ENCODE measurements at regions not wholly inside any gene's neighbourhood (a gene's known extent, or its start where the extent isn't known, plus 50 kb on each side); places are given as distances from the start of the nearest gene placed in this dataset.

DNA sequence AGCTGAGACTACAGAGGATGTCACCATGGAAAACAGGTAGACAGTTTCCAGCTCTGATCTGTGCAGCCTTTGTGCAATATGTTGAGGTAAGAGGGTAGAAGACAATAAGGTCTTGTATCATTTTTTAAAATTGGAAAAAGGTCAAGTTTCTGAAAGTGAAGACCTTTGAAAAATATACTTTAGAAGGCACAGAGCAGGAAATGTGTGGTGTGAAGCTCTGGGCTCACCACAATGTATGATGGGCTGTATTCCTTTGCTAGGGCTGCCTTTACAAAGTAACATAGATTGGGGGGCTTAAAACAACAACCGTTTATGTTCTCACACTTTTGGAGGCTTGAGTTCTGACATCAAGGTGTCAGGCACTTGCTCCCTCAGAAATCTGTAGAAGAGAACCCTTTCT, 514.3 kb upstream of the JARID2 start:
- peaks cover 19% of the 10 kb centered on the region for H3K4me1 Mint-ChIP-seq (ENCODE audit: low read depth, unreplicated experiment)
- TF ChIP-seq, protein P1, sequence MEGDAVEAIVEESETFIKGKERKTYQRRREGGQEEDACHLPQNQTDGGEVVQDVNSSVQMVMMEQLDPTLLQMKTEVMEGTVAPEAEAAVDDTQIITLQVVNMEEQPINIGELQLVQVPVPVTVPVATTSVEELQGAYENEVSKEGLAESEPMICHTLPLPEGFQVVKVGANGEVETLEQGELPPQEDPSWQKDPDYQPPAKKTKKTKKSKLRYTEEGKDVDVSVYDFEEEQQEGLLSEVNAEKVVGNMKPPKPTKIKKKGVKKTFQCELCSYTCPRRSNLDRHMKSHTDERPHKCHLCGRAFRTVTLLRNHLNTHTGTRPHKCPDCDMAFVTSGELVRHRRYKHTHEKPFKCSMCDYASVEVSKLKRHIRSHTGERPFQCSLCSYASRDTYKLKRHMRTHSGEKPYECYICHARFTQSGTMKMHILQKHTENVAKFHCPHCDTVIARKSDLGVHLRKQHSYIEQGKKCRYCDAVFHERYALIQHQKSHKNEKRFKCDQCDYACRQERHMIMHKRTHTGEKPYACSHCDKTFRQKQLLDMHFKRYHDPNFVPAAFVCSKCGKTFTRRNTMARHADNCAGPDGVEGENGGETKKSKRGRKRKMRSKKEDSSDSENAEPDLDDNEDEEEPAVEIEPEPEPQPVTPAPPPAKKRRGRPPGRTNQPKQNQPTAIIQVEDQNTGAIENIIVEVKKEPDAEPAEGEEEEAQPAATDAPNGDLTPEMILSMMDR (IDR thresholded peaks at IDR 0.05; ENCODE audit: insufficient read depth in 1 of 2, low read depth in 1 of 2, low read length in 1 of 2, severe bottlenecking in 1 of 2, unreplicated experiment in 1 of 2) = no peak
- no peaks in the 10 kb centered on the region for H3K9me3 Mint-ChIP-seq (ENCODE audit: unreplicated experiment)
- DNase-seq = no peak
- Histone ChIP-seq H3K4me1 (peaks cover 33% of the 10 kb centered on the region), H3K27me3 (replicated peaks; ENCODE audit: control insufficient read depth, insufficient read depth, low read length) (no peaks in the 10 kb centered on the region), H3K4me3 (ENCODE audit: low read depth, low read length) (no peak overlapping the region), H3K9me3 (no peaks in the 10 kb centered on the region), H3K36me3 (ENCODE audit: control insufficient read depth, insufficient read depth, low read length) (no peaks in the 10 kb centered on the region)
- intact Hi-C loops (cut with micrococcal nuclease; ENCODE audit: unreplicated experiment) = loop anchor here (1.0 kb wide), 1 partner anchor 10 kb away; no protein-coding TSS in a partner anchor
- H3K4me3 Mint-ChIP-seq (ENCODE audit: unreplicated experiment) = no peak overlapping the region
- CTCF ChIA-PET = no interaction called here
- POLR2A ChIA-PET = no interaction called here
- H3K36me3 Mint-ChIP-seq (ENCODE audit: insufficient read depth, unreplicated experiment) = no peaks in the 10 kb centered on the region
- H3K27ac Mint-ChIP-seq (ENCODE audit: unreplicated experiment) = peak overlapping the region; percentile 85
- no peaks in the 10 kb centered on the region for H3K27me3 Mint-ChIP-seq (ENCODE audit: insufficient read depth, unreplicated experiment)
- BruUV-seq (replicated peaks) = no TSS peak

DNA sequence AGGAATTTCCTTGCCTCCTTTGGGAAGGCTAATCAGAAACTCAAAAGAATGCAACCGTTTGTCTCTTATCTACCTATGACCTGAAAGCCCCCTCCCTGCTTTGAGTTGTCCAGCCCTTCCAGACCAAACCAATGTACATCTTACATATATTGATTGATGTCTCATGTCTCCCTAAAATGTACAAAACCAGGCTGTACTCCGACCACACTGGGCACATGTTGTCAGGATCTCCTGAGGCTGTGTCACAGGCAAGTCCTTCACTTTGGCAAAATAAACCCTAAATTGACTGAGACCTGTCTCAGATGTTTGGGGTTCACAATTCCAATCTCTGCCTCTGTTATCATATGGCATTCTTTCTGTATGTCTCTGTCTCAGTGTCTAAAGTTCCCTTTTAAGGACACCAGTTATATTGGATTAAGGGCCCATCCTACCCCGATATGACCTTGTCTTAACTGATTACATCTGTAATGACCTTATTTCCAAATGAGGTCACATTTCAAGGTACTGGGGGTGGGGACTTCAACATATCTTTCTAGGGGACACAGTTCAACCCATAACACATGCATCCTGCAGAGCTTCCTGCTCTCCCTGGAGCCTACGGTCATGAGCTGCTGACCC, 513.5 kb upstream of the JARID2 start:
- Histone ChIP-seq H3K36me3 (ENCODE audit: control insufficient read depth, insufficient read depth, low read length) (no peaks in the 10 kb centered on the region), H3K4me1 (peaks cover 33% of the 10 kb centered on the region), H3K4me3 (ENCODE audit: low read depth, low read length) (no peak overlapping the region), H3K9me3 (no peaks in the 10 kb centered on the region), H3K27me3 (replicated peaks; ENCODE audit: control insufficient read depth, insufficient read depth, low read length) (no peaks in the 10 kb centered on the region)
- Mint-ChIP-seq H3K4me3 (ENCODE audit: unreplicated experiment) (peak overlapping the region; percentile 41), H3K4me1 (ENCODE audit: low read depth, unreplicated experiment) (peaks cover 19% of the 10 kb centered on the region), H3K27ac (ENCODE audit: unreplicated experiment) (peak overlapping the region; percentile 85), H3K36me3 (ENCODE audit: insufficient read depth, unreplicated experiment) (no peaks in the 10 kb centered on the region), H3K27me3 (ENCODE audit: insufficient read depth, unreplicated experiment) (no peaks in the 10 kb centered on the region), H3K9me3 (ENCODE audit: unreplicated experiment) (no peaks in the 10 kb centered on the region)
- DNase-seq = peak; percentile 23 to 60
- POLR2A ChIA-PET = interaction anchor here (0.5 kb wide), 1 partner anchor 11 kb away, joined by 9 read pairs; no protein-coding TSS in a partner anchor
- no TSS peak for BruUV-seq (replicated peaks)
- intact Hi-C loops (cut with micrococcal nuclease; ENCODE audit: unreplicated experiment) = loop anchor here (1.0 kb wide), 1 partner anchor 11 kb away; no protein-coding TSS in a partner anchor
- TF ChIP-seq, protein P1 (IDR thresholded peaks at IDR 0.05; ENCODE audit: insufficient read depth in 1 of 2, low read depth in 1 of 2, low read length in 1 of 2, severe bottlenecking in 1 of 2, unreplicated experiment in 1 of 2) = no peak
- CTCF ChIA-PET = no interaction called here

DNA sequence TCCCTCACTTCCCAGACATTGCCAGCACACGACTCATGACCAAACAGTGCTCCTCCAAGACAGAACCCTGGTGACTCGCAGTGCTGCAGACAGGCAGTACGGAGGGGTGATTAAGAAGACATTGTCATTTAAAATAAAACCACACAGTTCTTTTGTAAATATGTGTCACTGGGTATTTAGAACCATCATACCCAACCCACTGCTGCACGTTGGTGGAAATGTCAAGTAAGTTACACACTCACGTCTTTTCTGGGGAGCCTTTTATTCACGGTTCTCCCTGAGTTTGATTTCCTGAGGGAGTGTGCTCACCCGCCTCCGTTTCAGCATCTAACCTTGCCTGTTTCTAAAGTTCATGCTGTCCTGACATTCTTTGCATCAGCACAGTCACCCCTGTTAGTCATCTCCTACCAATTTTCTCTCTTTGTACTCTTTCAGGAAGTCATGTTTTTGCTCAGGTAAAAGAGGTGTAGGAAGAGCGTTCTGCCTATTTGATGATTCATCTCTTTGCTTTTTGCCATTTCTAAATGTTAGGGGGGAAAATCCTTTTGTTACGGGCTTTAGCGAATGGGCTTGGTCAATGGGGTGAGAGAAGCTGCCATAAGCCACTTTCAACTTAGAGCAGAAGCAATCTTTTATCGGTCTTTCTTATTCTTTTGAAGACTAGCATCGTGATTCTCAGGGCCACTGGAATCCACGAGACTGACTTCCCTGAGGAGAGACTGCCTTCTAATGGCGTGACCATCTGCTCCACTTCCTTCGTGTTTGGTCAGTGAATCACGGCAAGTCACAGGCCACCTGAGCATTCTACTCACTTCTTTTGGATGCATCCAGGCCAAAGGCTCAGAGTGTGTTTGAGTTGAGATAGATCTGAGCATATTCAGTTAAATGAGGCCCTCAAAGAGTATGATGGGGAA, 512.8 kb upstream of the JARID2 start:
- BruUV-seq (replicated peaks) = no TSS peak
- TF ChIP-seq, protein P1 (IDR thresholded peaks at IDR 0.05; ENCODE audit: insufficient read depth in 1 of 2, low read depth in 1 of 2, low read length in 1 of 2, severe bottlenecking in 1 of 2, unreplicated experiment in 1 of 2) = no peak
- H3K36me3 Mint-ChIP-seq (ENCODE audit: insufficient read depth, unreplicated experiment) = no peaks in the 10 kb centered on the region
- no peaks in the 10 kb centered on the region for H3K9me3 Mint-ChIP-seq (ENCODE audit: unreplicated experiment)
- Histone ChIP-seq H3K27me3 (replicated peaks; ENCODE audit: control insufficient read depth, insufficient read depth, low read length) (no peaks in the 10 kb centered on the region), H3K4me1 (peaks cover 33% of the 10 kb centered on the region), H3K36me3 (ENCODE audit: control insufficient read depth, insufficient read depth, low read length) (no peaks in the 10 kb centered on the region), H3K4me3 (ENCODE audit: low read depth, low read length) (no peak overlapping the region), H3K9me3 (no peaks in the 10 kb centered on the region)
- ChIA-PET CTCF (no interaction called here), POLR2A (no interaction called here)
- intact Hi-C loops (cut with micrococcal nuclease; ENCODE audit: unreplicated experiment) = loop anchor here (1.0 kb wide), 1 partner anchor 12 kb away; no protein-coding TSS in a partner anchor
- peak overlapping the region; percentile 41 for H3K4me3 Mint-ChIP-seq (ENCODE audit: unreplicated experiment)
- peaks cover 19% of the 10 kb centered on the region for H3K4me1 Mint-ChIP-seq (ENCODE audit: low read depth, unreplicated experiment)
- DNase-seq = no peak
- H3K27ac Mint-ChIP-seq (ENCODE audit: unreplicated experiment) = peak overlapping the region; percentile 85
- H3K27me3 Mint-ChIP-seq (ENCODE audit: insufficient read depth, unreplicated experiment) = no peaks in the 10 kb centered on the region

Measured in Caco-2 (cell line).